Esophagus squamous epithelium (tissue), 5 donors: ENCODE measurements at regions not wholly inside any gene's neighbourhood (a gene's known extent, or its start where the extent isn't known, plus 50 kb on each side); places are given as distances from the start of the nearest gene placed in this dataset.

Experiments
- DNase-seq: peaks from one replicate; lab custom pipeline; 2025; lab: John Stamatoyannopoulos, UW
- H3K27ac ChIP-seq, 4 donors: fragments of 200-600 bp; sonication (generic); one replicate each; pipeline ENCODE4 v1.5.1; 2016 to 2019; ENCODE audit warnings: mild to moderate bottlenecking in 1 of 4
- H3K27me3 ChIP-seq, 4 donors: fragments of 200-600 bp; sonication (generic); 1 replicate in 3 of 4; 2 replicates in 1 of 4; pipeline versions ENCODE4 v1.5.1 to v1.6.0; 2017 to 2021; ENCODE audit warnings: antibody characterized with exemption in 1 of 4
- H3K36me3 ChIP-seq, 3 donors: fragments of 200-600 bp; sonication (generic); one replicate each; pipeline ENCODE4 v1.5.1; 2016 to 2019
- H3K4me1 ChIP-seq, 3 donors: fragments of 200-600 bp; sonication (generic); one replicate each; pipeline ENCODE4 v1.5.1; 2017 to 2019
- H3K4me3 ChIP-seq, 4 donors: fragments of 200-600 bp; sonication (generic); 1 replicate in 3 of 4; 2 replicates in 1 of 4; pipeline ENCODE4 v1.5.1; 2016 to 2019; ENCODE audit warnings: mild to moderate bottlenecking in 2 of 4, moderate library complexity in 1 of 4
- H3K9me3 ChIP-seq, 3 donors: fragments of 200-600 bp; sonication (generic); one replicate each; pipeline ENCODE4 v1.5.1; 2016 to 2019
- CTCF ChIP-seq, 6 experiments: fragments of 450-650 bp in 4 of 6; fragments of 200-600 bp in 2 of 6; sonication (generic) in 2 of 6; IDR thresholded peaks; one replicate each; pipeline ENCODE4 v1.5.1; 2016 to 2019; ENCODE audit warnings: antibody characterized with exemption in 6 of 6, mild to moderate bottlenecking in 4 of 6, moderate library complexity in 4 of 6
- POLR2A ChIP-seq, 4 donors: fragments of 450-650 bp; IDR thresholded peaks; one replicate each; pipeline ENCODE4 v1.6.1; 2017; ENCODE audit warnings: antibody characterized with exemption in 4 of 4, mild to moderate bottlenecking in 4 of 4, moderate library complexity in 3 of 4
- WGBS, 2 donors: methylation state at CpG; one replicate each; pipeline ENCODE4 v1.1.5; 2018; 5-methylcytosine and 5-hydroxymethylcytosine counted together
- intact Hi-C: fragments of 100-400 bp; cut with DNase I; formaldehyde crosslinking; loops from one replicate; pipeline ENCODE4 v1.15.0; 2022
- donor health status: DM: yes; HTN: yes; CAD: no.

- no peak for TF ChIP-seq CTCF (IDR thresholded peaks at IDR 0.05)
- TF ChIP-seq POLR2A (IDR thresholded peaks at IDR 0.05): no peak
- Histone ChIP-seq H3K27me3 (no peaks in the 10 kb centered on the region), H3K27ac (no peak overlapping the region), H3K36me3 (no peaks in the 10 kb centered on the region), H3K4me1 (no peaks in the 10 kb centered on the region), H3K4me3 (no peak overlapping the region), H3K9me3 (peaks cover 0 to 13% (median 0%) of the 10 kb centered on the region in 3 donors)
- no peak for DNase-seq
- intact Hi-C loops: no loop called here
Measured at GRCh38 chr18:51510020-51510419, 312.5 kb upstream of the MEX3C start.

GRCh38 chr18:51513517-51513916 is 316.0 kb upstream of the MEX3C start:
- H3K9me3 ChIP-seq: peaks cover 0 to 1% (median 0%) of the 10 kb centered on the region in 3 donors
- H3K36me3 ChIP-seq: no peaks in the 10 kb centered on the region
- intact Hi-C loops: no loop called here
- no peak for TF ChIP-seq POLR2A (IDR thresholded peaks at IDR 0.05)
- no peak overlapping the region for H3K27ac ChIP-seq
- no peak for DNase-seq
- no peaks in the 10 kb centered on the region for H3K4me1 ChIP-seq
- H3K4me3 ChIP-seq: no peak overlapping the region
- H3K27me3 ChIP-seq: no peaks in the 10 kb centered on the region

GRCh38 chr18:51514128-51514527 is 316.6 kb upstream of the MEX3C start:
- no peak overlapping the region for H3K27ac ChIP-seq
- TF ChIP-seq CTCF (IDR thresholded peaks at IDR 0.05) (no peak), POLR2A (IDR thresholded peaks at IDR 0.05) (no peak)
- 33 to 46% methylated on average over 2 of the region's 2 CpGs for WGBS, 2 donors
- intact Hi-C loops: no loop called here
- H3K9me3 ChIP-seq: no peaks in the 10 kb centered on the region
- no peak overlapping the region for H3K4me3 ChIP-seq
- no peaks in the 10 kb centered on the region for H3K36me3 ChIP-seq
- no peaks in the 10 kb centered on the region for H3K27me3 ChIP-seq
- no peaks in the 10 kb centered on the region for H3K4me1 ChIP-seq
- no peak for DNase-seq

- Histone ChIP-seq H3K4me1 (no peaks in the 10 kb centered on the region), H3K36me3 (no peaks in the 10 kb centered on the region), H3K9me3 (no peaks in the 10 kb centered on the region), H3K4me3 (no peak overlapping the region), H3K27ac (no peak overlapping the region), H3K27me3 (no peaks in the 10 kb centered on the region)
- TF ChIP-seq POLR2A (IDR thresholded peaks at IDR 0.05) (no peak), CTCF (IDR thresholded peaks at IDR 0.05) (no peak)
- DNase-seq: no peak
- 72 to 74% methylated on average over 4 to 5 of the region's 5 CpGs for WGBS, 2 donors
- intact Hi-C loops: no loop called here
Measured at GRCh38 chr18:51516478-51517038, 319.1 kb upstream of the MEX3C start.

- Histone ChIP-seq H3K9me3 (no peaks in the 10 kb centered on the region), H3K4me1 (no peaks in the 10 kb centered on the region), H3K27ac (no peak overlapping the region), H3K4me3 (no peak overlapping the region), H3K36me3 (no peaks in the 10 kb centered on the region), H3K27me3 (no peaks in the 10 kb centered on the region)
- WGBS, 2 donors: 56 to 67% methylated on average over 1 of the region's 1 CpG
- intact Hi-C loops: no loop called here
- TF ChIP-seq POLR2A (IDR thresholded peaks at IDR 0.05) (no peak), CTCF (IDR thresholded peaks at IDR 0.05) (no peak)
- no peak for DNase-seq
Measured at GRCh38 chr18:51519571-51519970, 322.1 kb upstream of the MEX3C start.

- H3K27ac ChIP-seq: no peak overlapping the region
- H3K36me3 ChIP-seq: no peaks in the 10 kb centered on the region
- DNase-seq: no peak
- H3K4me1 ChIP-seq: no peaks in the 10 kb centered on the region
- no peaks in the 10 kb centered on the region for H3K9me3 ChIP-seq
- TF ChIP-seq POLR2A (IDR thresholded peaks at IDR 0.05) (no peak), CTCF (IDR thresholded peaks at IDR 0.05) (no peak)
- WGBS, 2 donors: 41 to 54% methylated on average over 1 of the region's 1 CpG
- no peak overlapping the region for H3K4me3 ChIP-seq
- intact Hi-C loops: no loop called here
- H3K27me3 ChIP-seq: no peaks in the 10 kb centered on the region
Measured at GRCh38 chr18:51520676-51521180, 323.2 kb upstream of the MEX3C start.
